ENCODE measurements at regions not wholly inside any gene's neighbourhood (a gene's known extent, or its start where the extent isn't known, plus 50 kb on each side); places are given as distances from the start of the nearest gene placed in this dataset.

- Histone ChIP-seq H4K20me1 (ENCODE audit: control insufficient read depth, insufficient read depth, insufficient read length) (no peaks in the 10 kb centered on the region), H3K23ac (ENCODE audit: insufficient read length, low read depth, low read length) (no peak overlapping the region), H2BK12ac (ENCODE audit: insufficient read length, low read depth, low read length) (no peak overlapping the region), H3K9me3 (ENCODE audit: control insufficient read depth, low read depth, low read length) (no peaks in the 10 kb centered on the region), H3K4ac (ENCODE audit: low read depth, low read length) (no peak overlapping the region), H2BK120ac (ENCODE audit: low read depth, low read length, poor library complexity, severe bottlenecking) (no peak overlapping the region), H3K79me1 (ENCODE audit: insufficient read depth, low read depth, low read length, poor library complexity, severe bottlenecking) (no peaks in the 10 kb centered on the region), H3K4me1 (ENCODE audit: insufficient read depth, low read length) (no peaks in the 10 kb centered on the region), H2BK5ac (ENCODE audit: insufficient read length, low read length) (no peak overlapping the region), H3K23me2 (ENCODE audit: insufficient read length, low read depth, low read length, poor library complexity, severe bottlenecking) (no peaks in the 10 kb centered on the region), H3K79me2 (ENCODE audit: insufficient read depth, low read length) (no peaks in the 10 kb centered on the region), H2BK15ac (ENCODE audit: low read depth, low read length) (no peak overlapping the region), H3K9ac (ENCODE audit: extremely low read depth, insufficient read length, low read length) (no peak overlapping the region), H4K91ac (ENCODE audit: insufficient read length, low read depth, low read length) (no peak overlapping the region), H2BK20ac (ENCODE audit: low read depth, low read length, poor library complexity, severe bottlenecking) (no peak overlapping the region), H4K8ac (replicated peaks; ENCODE audit: insufficient read length, low read depth, low read length) (no peak overlapping the region), H3K14ac (ENCODE audit: insufficient read depth, low read length) (no peak overlapping the region), H3K27ac (ENCODE audit: insufficient read length, low read depth, low read length) (no peak overlapping the region), H3K27me3 (ENCODE audit: insufficient read depth, low read length) (no peaks in the 10 kb centered on the region), H3K56ac (ENCODE audit: insufficient read length, low read depth, low read length) (no peak overlapping the region), H2AK5ac (ENCODE audit: insufficient read length, low read length) (no peak overlapping the region), H3T11ph (ENCODE audit: low read length) (no peak overlapping the region), H2AFZ (ENCODE audit: low read length) (no peak overlapping the region), H3K18ac (ENCODE audit: insufficient read length, low read depth, low read length) (no peak overlapping the region), H3K4me2 (ENCODE audit: insufficient read depth, insufficient read length, low read length) (no peak overlapping the region), H4K5ac (ENCODE audit: insufficient read length, low read depth, low read length) (no peak overlapping the region)
- H3K36me3 Mint-ChIP-seq (ENCODE audit: insufficient read depth in 1 of 3, low read depth in 3 of 3) = peaks cover 8 to 21% (median 14%) of the 10 kb centered on the region in 3 experiments; a peak in 6 of 7 replicates
- no peaks in the 10 kb centered on the region; a peak in 1 of 4 replicates for H3K4me1 Mint-ChIP-seq
- DNase-seq = no peak
- TF ChIP-seq CTCF (conservative IDR thresholded peaks at IDR 0.05) = no peak
- no peaks in the 10 kb centered on the region for H3K27me3 Mint-ChIP-seq (ENCODE audit: low read depth)
- H3K9me3 Mint-ChIP-seq = peaks cover 16 to 20% of the 10 kb centered on the region in 2 experiments
- H3K27ac Mint-ChIP-seq = no peak overlapping the region
- no peak overlapping the region for H3K4me3 Mint-ChIP-seq
- no CpG with 5 or more reads among the region's 1 CpG for WGBS (ENCODE audit: extremely low coverage, insufficient read length, low lambda C conversion rate)
Measured at GRCh38 chr5:84831701-84832100, 447.0 kb upstream of the EDIL3 start.
